Adrenal gland (tissue), 9 donors: ENCODE measurements at regions not wholly inside any gene's neighbourhood (a gene's known extent, or its start where the extent isn't known, plus 50 kb on each side); places are given as distances from the start of the nearest gene placed in this dataset.

Experiments
- DNase-seq, 7 donors: peaks; one replicate each; pipeline ENCODE4 v3.0.0-alpha.2; 2019 to 2020
- H3K27ac ChIP-seq, 5 donors: fragments of 200-600 bp; sonication (generic) in 4 of 5; 1 replicate in 3 of 5; 2 replicates in 2 of 5; pipeline versions ENCODE4 v1.5.1 to v1.8.0; 2016 to 2020; ENCODE audit warnings: mild to moderate bottlenecking in 1 of 5
- H3K27me3 ChIP-seq: fragments of 200-600 bp; 2 replicates; pipeline ENCODE4 v1.8.0; 2021
- H3K36me3 ChIP-seq, 2 donors: fragments of 200-600 bp; replicated peaks in 1 of 2; 1 replicate in 1 of 2; 2 replicates in 1 of 2; pipeline versions ENCODE4 v1.5.1 to v1.8.0; 2018 to 2022
- H3K4me1 ChIP-seq, 2 donors: fragments of 200-600 bp; replicated peaks in 1 of 2; 1 replicate in 1 of 2; 2 replicates in 1 of 2; pipeline versions ENCODE4 v1.5.1 to v1.8.0; 2018 to 2021
- H3K4me3 ChIP-seq, 4 donors: fragments of 200-600 bp; sonication (generic) in 3 of 4; one replicate each; pipeline ENCODE4 v1.5.1; 2016 to 2018
- H3K9me3 ChIP-seq, 3 donors: fragments of 200-600 bp; sonication (generic) in 1 of 3; replicated peaks in 1 of 3; 1 replicate in 2 of 3; 2 replicates in 1 of 3; pipeline versions ENCODE4 v1.5.1 to v1.8.0; 2016 to 2021
- POLR2A ChIP-seq, 2 donors: fragments of 450-650 bp; IDR thresholded peaks; one replicate each; pipeline ENCODE4 v1.6.1; 2017; ENCODE audit warnings: antibody characterized with exemption in 2 of 2, mild to moderate bottlenecking in 2 of 2, moderate library complexity in 1 of 2
- WGBS, 4 donors: extraction: QIAGEN DNeasy Blood & Tissue Kit in 2 of 4; methylation state at CpG; one replicate each; pipeline versions ENCODE4 v1.1.5 to v1.1.7; 2013 to 2017; 5-methylcytosine and 5-hydroxymethylcytosine counted together
- intact Hi-C, 2 donors: fragments of 100-400 bp; cut with DNase I; formaldehyde crosslinking; loops; one replicate each; pipeline versions ENCODE4 v1.14.1 to v1.15.0; 2022 to 2023
- TF ChIP-seq, protein P1 (sequence below), 6 experiments: fragments of 450-650 bp in 4 of 6; fragments of 200-600 bp in 2 of 6; sonication (generic) in 1 of 6; IDR thresholded peaks; 1 replicate in 5 of 6; 2 replicates in 1 of 6; pipeline versions ENCODE4 v1.5.1 to v1.8.0; 2016 to 2021; ENCODE audit warnings: antibody characterized with exemption in 6 of 6, mild to moderate bottlenecking in 2 of 6, moderate library complexity in 1 of 6
- donor health status: healthy with polysubstance abuse.
- donor health status: Bipolar disorder and iron deficiency.
- donor health status: DM: yes; HTN: yes; CAD: no.
- donor health status: DM: no; HTN: no; CAD: no.
- donor health status: DM: no; HTN: no; CAD: no.

DNA sequence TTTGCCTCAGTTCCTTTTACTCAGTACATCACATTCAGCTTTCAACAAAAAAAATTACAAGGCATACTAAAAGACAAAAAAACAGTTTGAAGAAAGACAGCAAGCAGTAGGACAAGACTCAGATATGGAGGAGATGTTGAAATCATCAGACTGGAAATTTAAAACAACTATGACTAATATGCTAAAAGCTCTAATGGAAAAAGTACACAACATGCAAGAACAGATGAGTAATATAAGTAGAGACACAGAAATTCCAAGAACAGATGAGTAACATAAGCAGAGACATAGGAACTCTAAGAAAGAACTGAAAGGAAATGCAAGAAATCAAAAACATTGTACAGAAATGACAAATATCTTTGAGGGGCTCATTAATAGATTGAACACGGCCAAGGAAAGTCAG, 402.6 kb downstream of the NEBL start:
- TF ChIP-seq, protein P1, sequence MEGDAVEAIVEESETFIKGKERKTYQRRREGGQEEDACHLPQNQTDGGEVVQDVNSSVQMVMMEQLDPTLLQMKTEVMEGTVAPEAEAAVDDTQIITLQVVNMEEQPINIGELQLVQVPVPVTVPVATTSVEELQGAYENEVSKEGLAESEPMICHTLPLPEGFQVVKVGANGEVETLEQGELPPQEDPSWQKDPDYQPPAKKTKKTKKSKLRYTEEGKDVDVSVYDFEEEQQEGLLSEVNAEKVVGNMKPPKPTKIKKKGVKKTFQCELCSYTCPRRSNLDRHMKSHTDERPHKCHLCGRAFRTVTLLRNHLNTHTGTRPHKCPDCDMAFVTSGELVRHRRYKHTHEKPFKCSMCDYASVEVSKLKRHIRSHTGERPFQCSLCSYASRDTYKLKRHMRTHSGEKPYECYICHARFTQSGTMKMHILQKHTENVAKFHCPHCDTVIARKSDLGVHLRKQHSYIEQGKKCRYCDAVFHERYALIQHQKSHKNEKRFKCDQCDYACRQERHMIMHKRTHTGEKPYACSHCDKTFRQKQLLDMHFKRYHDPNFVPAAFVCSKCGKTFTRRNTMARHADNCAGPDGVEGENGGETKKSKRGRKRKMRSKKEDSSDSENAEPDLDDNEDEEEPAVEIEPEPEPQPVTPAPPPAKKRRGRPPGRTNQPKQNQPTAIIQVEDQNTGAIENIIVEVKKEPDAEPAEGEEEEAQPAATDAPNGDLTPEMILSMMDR (IDR thresholded peaks at IDR 0.05), result no peak
- TF ChIP-seq POLR2A (IDR thresholded peaks at IDR 0.05), result no peak
- intact Hi-C loops, result no loop called here
- no peaks in the 10 kb centered on the region for H3K27me3 ChIP-seq
- H3K9me3 ChIP-seq, result no peaks in the 10 kb centered on the region
- H3K4me3 ChIP-seq, result no peak overlapping the region
- H3K36me3 ChIP-seq, result no peaks in the 10 kb centered on the region
- H3K27ac ChIP-seq, result no peak overlapping the region
- H3K4me1 ChIP-seq, result no peaks in the 10 kb centered on the region
- 71 to 96% (median 78%) methylated on average over 1 of the region's 1 CpG for WGBS, 4 donors
- DNase-seq, result no peak

DNA sequence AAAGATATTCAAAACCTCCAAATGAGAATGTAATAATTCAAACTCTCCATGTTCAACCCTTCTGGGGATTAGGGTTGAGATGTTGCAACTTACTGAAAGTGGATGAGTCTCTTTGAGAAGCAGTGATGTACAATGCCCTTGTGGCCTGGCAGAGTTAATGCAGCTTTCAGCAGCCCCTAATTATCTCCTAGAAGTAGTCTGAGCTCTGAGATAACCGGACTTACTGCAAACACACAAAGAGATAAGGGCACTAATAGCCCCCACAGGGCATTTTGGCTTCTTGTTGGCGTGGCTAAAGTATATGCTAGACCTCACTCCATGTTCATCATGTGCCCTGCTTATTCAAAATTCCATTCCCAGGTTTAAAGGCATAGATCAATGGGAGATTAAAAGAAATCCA, 404.7 kb downstream of the NEBL start:
- 67 to 82% (median 72%) methylated on average over 2 of the region's 2 CpGs for WGBS, 4 donors
- TF ChIP-seq, protein P1 (IDR thresholded peaks at IDR 0.05), result no peak
- TF ChIP-seq POLR2A (IDR thresholded peaks at IDR 0.05), result no peak
- intact Hi-C loops, result no loop called here

DNA sequence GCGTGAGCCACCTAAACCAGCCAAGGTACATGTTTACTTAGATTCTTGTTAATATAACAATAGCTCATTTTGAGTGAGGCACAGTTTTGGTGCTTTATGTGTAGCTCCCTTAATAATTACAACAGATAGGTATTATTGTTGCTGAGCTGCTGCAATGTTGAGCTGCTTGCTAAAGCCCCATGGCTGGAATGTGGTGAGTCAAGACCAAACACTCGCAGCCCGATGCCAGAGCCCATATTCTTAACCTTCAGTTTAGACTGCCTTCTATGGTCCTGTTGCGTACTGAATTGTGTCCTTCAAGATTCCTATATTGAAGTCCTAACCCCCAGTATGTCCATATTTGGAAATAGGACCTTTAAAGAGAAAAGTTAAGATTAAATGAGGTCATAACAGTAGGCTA, 407.1 kb downstream of the NEBL start:
- no peaks in the 10 kb centered on the region for H3K36me3 ChIP-seq
- no peak for DNase-seq
- no peaks in the 10 kb centered on the region for H3K9me3 ChIP-seq
- no peak overlapping the region for H3K4me3 ChIP-seq
- H3K27me3 ChIP-seq, result no peaks in the 10 kb centered on the region
- WGBS, 4 donors, result 87 to 97% (median 95%) methylated on average over 4 of the region's 4 CpGs
- TF ChIP-seq, protein P1 (IDR thresholded peaks at IDR 0.05), result no peak
- no peak for TF ChIP-seq POLR2A (IDR thresholded peaks at IDR 0.05)
- H3K27ac ChIP-seq, result no peak overlapping the region
- no peaks in the 10 kb centered on the region for H3K4me1 ChIP-seq
- intact Hi-C loops, result no loop called here

More for the DNA sequence above, 404.7 kb downstream of the NEBL start:
- Histone ChIP-seq H3K27me3 (no peaks in the 10 kb centered on the region), H3K27ac (no peak overlapping the region), H3K4me1 (no peaks in the 10 kb centered on the region), H3K36me3 (no peaks in the 10 kb centered on the region), H3K9me3 (no peaks in the 10 kb centered on the region), H3K4me3 (no peak overlapping the region)
- no peak for DNase-seq

GRCh38 chr10:20486791-20487190, 410.3 kb downstream of the NEBL start:
- Histone ChIP-seq H3K9me3 (no peaks in the 10 kb centered on the region), H3K27ac (no peak overlapping the region), H3K27me3 (no peaks in the 10 kb centered on the region), H3K4me1 (no peaks in the 10 kb centered on the region), H3K36me3 (no peaks in the 10 kb centered on the region), H3K4me3 (no peak overlapping the region)
- TF ChIP-seq POLR2A (IDR thresholded peaks at IDR 0.05), result no peak
- TF ChIP-seq, protein P1 (IDR thresholded peaks at IDR 0.05), result no peak
- intact Hi-C loops, result no loop called here
- no peak for DNase-seq
- 40 to 86% (median 53%) methylated on average over 1 of the region's 1 CpG for WGBS, 4 donors
